ENCODE measurements at regions not wholly inside any gene's neighbourhood (a gene's known extent, or its start where the extent isn't known, plus 50 kb on each side); places are given as distances from the start of the nearest gene placed in this dataset.

DNA sequence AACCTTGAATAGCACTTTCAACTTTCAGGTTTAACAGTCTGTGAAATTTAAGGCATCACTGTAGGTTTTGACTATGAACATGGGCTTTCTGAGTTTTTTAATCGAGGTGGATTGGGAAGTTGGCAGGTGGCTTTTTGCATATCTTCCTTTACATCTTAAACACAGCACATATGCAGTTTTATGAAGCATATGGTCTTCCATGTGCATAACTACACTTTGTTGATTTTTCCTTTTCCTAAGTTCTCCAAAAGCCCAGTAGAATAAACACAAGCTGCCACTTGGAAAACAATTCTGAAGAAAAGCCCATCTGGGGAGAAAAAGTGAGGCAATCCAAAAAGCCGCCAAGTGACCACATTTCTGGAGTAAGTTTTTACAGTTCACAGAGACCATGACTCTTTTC lies 236.5 kb upstream of the IL12B start:
- H3K4me3 ChIP-seq (ENCODE audit: low read length), result no peak overlapping the region
- DNase-seq (ENCODE audit: low read depth), result no peak
- TF ChIP-seq, protein P1, sequence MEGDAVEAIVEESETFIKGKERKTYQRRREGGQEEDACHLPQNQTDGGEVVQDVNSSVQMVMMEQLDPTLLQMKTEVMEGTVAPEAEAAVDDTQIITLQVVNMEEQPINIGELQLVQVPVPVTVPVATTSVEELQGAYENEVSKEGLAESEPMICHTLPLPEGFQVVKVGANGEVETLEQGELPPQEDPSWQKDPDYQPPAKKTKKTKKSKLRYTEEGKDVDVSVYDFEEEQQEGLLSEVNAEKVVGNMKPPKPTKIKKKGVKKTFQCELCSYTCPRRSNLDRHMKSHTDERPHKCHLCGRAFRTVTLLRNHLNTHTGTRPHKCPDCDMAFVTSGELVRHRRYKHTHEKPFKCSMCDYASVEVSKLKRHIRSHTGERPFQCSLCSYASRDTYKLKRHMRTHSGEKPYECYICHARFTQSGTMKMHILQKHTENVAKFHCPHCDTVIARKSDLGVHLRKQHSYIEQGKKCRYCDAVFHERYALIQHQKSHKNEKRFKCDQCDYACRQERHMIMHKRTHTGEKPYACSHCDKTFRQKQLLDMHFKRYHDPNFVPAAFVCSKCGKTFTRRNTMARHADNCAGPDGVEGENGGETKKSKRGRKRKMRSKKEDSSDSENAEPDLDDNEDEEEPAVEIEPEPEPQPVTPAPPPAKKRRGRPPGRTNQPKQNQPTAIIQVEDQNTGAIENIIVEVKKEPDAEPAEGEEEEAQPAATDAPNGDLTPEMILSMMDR (conservative IDR thresholded peaks at IDR 0.05; ENCODE audit: low read length), result no peak

- TF ChIP-seq, protein P1 (conservative IDR thresholded peaks at IDR 0.05; ENCODE audit: low read length), result no peak
- no peak overlapping the region for H3K4me3 ChIP-seq (ENCODE audit: low read length)
- no peak for DNase-seq (ENCODE audit: low read depth)
These were observed 237.2 kb upstream of the IL12B start for GRCh38 chr5:159567461-159567860.

DNA sequence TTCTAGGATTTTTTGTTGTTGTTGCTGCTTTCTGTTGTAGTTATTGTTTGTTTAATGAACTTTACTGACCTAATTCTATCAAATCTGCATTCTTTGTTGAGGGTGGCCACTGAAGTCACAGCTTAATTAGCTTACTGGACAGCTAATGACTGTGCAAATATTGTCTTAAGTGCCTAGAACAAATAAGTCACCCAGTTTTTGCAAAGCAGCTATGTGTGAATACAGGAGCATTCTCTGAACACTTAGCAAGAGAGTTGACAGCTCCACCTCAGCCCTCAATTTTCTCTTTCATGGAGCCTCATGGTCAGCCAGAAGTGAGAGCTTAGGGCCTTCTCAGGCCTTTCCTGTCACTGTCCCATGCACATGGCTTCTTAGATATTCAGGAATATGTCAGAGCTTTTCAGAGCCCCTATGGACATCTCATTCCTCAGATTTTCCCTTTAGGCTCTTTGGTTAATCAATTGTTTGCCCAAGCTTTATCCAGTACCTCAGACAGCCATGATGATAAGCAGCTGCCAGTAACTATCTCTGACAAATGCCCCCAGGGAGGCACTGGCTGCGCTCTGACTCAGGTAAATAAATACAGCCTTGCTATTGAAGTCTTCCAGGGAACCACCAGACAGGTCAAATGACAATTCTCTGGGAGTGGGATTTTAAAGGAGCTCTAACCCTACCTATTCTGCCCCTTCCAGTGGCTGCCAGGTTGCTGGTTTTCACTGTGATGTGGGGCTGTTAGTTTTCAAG lies 241.4 kb upstream of the IL12B start:
- H3K4me3 ChIP-seq (ENCODE audit: low read length), result no peak overlapping the region
- no peak for DNase-seq (ENCODE audit: low read depth)
- TF ChIP-seq, protein P1 (conservative IDR thresholded peaks at IDR 0.05; ENCODE audit: low read length), result no peak

GRCh38 chr5:159576902-159577301 lies 246.6 kb upstream of the IL12B start:
- DNase-seq (ENCODE audit: low read depth), result no peak
- TF ChIP-seq, protein P1 (conservative IDR thresholded peaks at IDR 0.05; ENCODE audit: low read length), result no peak

GRCh38 chr5:159581502-159582249 lies 251.4 kb upstream of the IL12B start:
- TF ChIP-seq, protein P1 (conservative IDR thresholded peaks at IDR 0.05; ENCODE audit: low read length), result peak; percentile 45
- DNase-seq (ENCODE audit: low read depth), result peak; percentile 95
- H3K4me3 ChIP-seq (ENCODE audit: low read length), result no peak overlapping the region

More at GRCh38 chr5:159576902-159577301, 246.6 kb upstream of the IL12B start:
- H3K4me3 ChIP-seq (ENCODE audit: low read length), result no peak overlapping the region

GRCh38 chr5:159582756-159583541 lies 252.7 kb upstream of the IL12B start:
- DNase-seq (ENCODE audit: low read depth), result peak; percentile 20
- H3K4me3 ChIP-seq (ENCODE audit: low read length), result no peak overlapping the region
- TF ChIP-seq, protein P1 (conservative IDR thresholded peaks at IDR 0.05; ENCODE audit: low read length), result no peak

All from AG10803 (cell line).